GM23338 (cell line): ENCODE measurements at regions not wholly inside any gene's neighbourhood (a gene's known extent, or its start where the extent isn't known, plus 50 kb on each side); places are given as distances from the start of the nearest gene placed in this dataset.

Experiments used
- ATAC-seq: fragments of 200-7000 bp; cut with Tn5 transposase; 3 replicates; pipeline ENCODE4 v1.9.1; 2020
- DNase-seq: peaks from one replicate; pipeline ENCODE4 v3.0.0-alpha.2; 2015; ENCODE audit warnings: low spot score
- H2AFZ ChIP-seq: fragments of 200-600 bp; sonication (generic); 2 replicates; pipeline ENCODE4 v1.8.0; 2016; ENCODE audit warnings: antibody characterized with exemption, mild to moderate bottlenecking, moderate library complexity
- H3F3A ChIP-seq: fragments of 200-600 bp; sonication (generic); replicated peaks from 2 replicates; pipeline ENCODE4 v1.8.0; 2017; ENCODE audit warnings: antibody characterized with exemption, mixed run types, low read depth
- H3K27ac ChIP-seq: fragments of 200-600 bp; sonication (generic); 2 replicates; pipeline ENCODE4 v1.6.1; 2016; ENCODE audit warnings: low read depth
- H3K27me3 ChIP-seq: fragments of 200-600 bp; sonication (generic); 2 replicates; pipeline ENCODE4 v1.8.0; 2016; ENCODE audit warnings: mild to moderate bottlenecking, mixed run types, moderate library complexity; ENCODE audit not compliant: insufficient read depth
- H3K36me3 ChIP-seq: fragments of 200-600 bp; sonication (generic); 2 replicates; pipeline ENCODE4 v1.8.0; 2016; ENCODE audit warnings: mild to moderate bottlenecking; ENCODE audit not compliant: insufficient read depth
- H3K4me1 ChIP-seq: fragments of 200-600 bp; sonication (generic); 2 replicates; pipeline ENCODE4 v1.8.0; 2016; ENCODE audit warnings: mild to moderate bottlenecking, moderate library complexity; ENCODE audit not compliant: insufficient read depth
- H3K4me2 ChIP-seq: fragments of 200-600 bp; sonication (generic); 2 replicates; pipeline ENCODE4 v1.7.1; 2017; ENCODE audit warnings: mixed run types
- H3K4me3 ChIP-seq: fragments of 200-600 bp; sonication (generic); 2 replicates; pipeline ENCODE4 v1.6.1; 2016; ENCODE audit warnings: mixed run types
- H3K79me2 ChIP-seq: fragments of 200-600 bp; sonication (generic); replicated peaks from 2 replicates; pipeline ENCODE4 v1.8.0; 2017; ENCODE audit warnings: mild to moderate bottlenecking; ENCODE audit not compliant: insufficient read depth
- H3K9me2 ChIP-seq: fragments of 200-600 bp; sonication (generic); 2 replicates; pipeline ENCODE4 v1.8.0; 2017; ENCODE audit not compliant: insufficient read depth
- H4K20me1 ChIP-seq: fragments of 200-600 bp; sonication (generic); replicated peaks from 2 replicates; pipeline ENCODE4 v1.8.0; 2017; ENCODE audit warnings: mild to moderate bottlenecking; ENCODE audit not compliant: insufficient read depth
- H3K27ac Mint-ChIP-seq: 2 replicates; pipeline ENCODE4 v1.8.0; 2020; ENCODE audit warnings: inconsistent platforms, mild to moderate bottlenecking, moderate library complexity, mixed read lengths
- H3K27me3 Mint-ChIP-seq: 3 replicates; pipeline ENCODE4 v1.8.0; 2022; ENCODE audit warnings: low read depth, mild to moderate bottlenecking, moderate library complexity, mixed read lengths, inconsistent platforms; ENCODE audit not compliant: insufficient read depth, poor library complexity
- H3K36me3 Mint-ChIP-seq: 3 replicates; pipeline ENCODE4 v1.8.0; 2021; ENCODE audit warnings: low read depth, mild to moderate bottlenecking, inconsistent platforms, moderate library complexity, mixed read lengths
- H3K4me1 Mint-ChIP-seq: 3 replicates; pipeline ENCODE4 v1.8.0; 2020; ENCODE audit warnings: mild to moderate bottlenecking, inconsistent platforms, mixed read lengths
- H3K4me3 Mint-ChIP-seq: 3 replicates; pipeline ENCODE4 v1.8.0; 2021; ENCODE audit warnings: moderate library complexity, mild to moderate bottlenecking, inconsistent platforms, mixed read lengths
- H3K9me3 Mint-ChIP-seq: 3 replicates; pipeline ENCODE4 v1.8.0; 2020; ENCODE audit warnings: moderate library complexity, mild to moderate bottlenecking, inconsistent platforms, mixed read lengths
- CREB1 ChIP-seq: fragments of 250-450 bp; sonication (Bioruptor Pico); IDR thresholded peaks from 2 replicates; pipeline ENCODE4 v1.5.0; 2020; ENCODE audit warnings: low read depth, mild to moderate bottlenecking, moderate library complexity
- EZH2 ChIP-seq: fragments of 200-600 bp; sonication (generic); IDR thresholded peaks from one replicate; pipeline ENCODE4 v1.8.0; 2017; ENCODE audit warnings: antibody characterized with exemption, mild to moderate bottlenecking, low read depth; ENCODE audit not compliant: unreplicated experiment
- JUNB ChIP-seq: IDR thresholded peaks from one replicate; pipeline ENCODE4 v1.6.1; 2016; ENCODE audit warnings: antibody characterized with exemption; ENCODE audit not compliant: unreplicated experiment
- NANOG ChIP-seq: IDR thresholded peaks from 2 replicates; pipeline ENCODE4 v1.6.1; 2016; ENCODE audit warnings: antibody characterized with exemption, borderline replicate concordance
- REST ChIP-seq: IDR thresholded peaks from one replicate; pipeline ENCODE4 v1.6.1; 2018; ENCODE audit warnings: antibody characterized with exemption; ENCODE audit not compliant: unreplicated experiment
- STAT1 ChIP-seq: IDR thresholded peaks from one replicate; pipeline ENCODE4 v1.6.1; 2016; ENCODE audit warnings: antibody characterized with exemption; ENCODE audit not compliant: unreplicated experiment
- ZNF114 ChIP-seq: fragments of 250-450 bp; sonication (Bioruptor Pico); IDR thresholded peaks from 2 replicates; pipeline ENCODE4 v1.5.0; 2020; ENCODE audit warnings: mild to moderate bottlenecking, moderate library complexity
- ZNF331 ChIP-seq: fragments of 250-450 bp; sonication (Bioruptor Pico); IDR thresholded peaks from 2 replicates; pipeline ENCODE4 v1.5.0; 2020; ENCODE audit warnings: low read depth, mild to moderate bottlenecking, moderate library complexity
- TF ChIP-seq, protein P1 (sequence below), 2 experiments: fragments of 200-600 bp in 1 of 2; sonication (generic) in 1 of 2; conservative IDR thresholded peaks; 2 replicates each; pipeline versions ENCODE4 v1.5.1 to v1.6.1; 2016 to 2017; ENCODE audit warnings: antibody characterized with exemption in 2 of 2, low read depth in 2 of 2, mild to moderate bottlenecking in 2 of 2, moderate library complexity in 1 of 2
- TF ChIP-seq, protein P2 (sequence below): IDR thresholded peaks from 2 replicates; pipeline ENCODE4 v1.6.1; 2016; ENCODE audit warnings: antibody characterized with exemption

GRCh38 chr10:78969719-78970118 is 99.0 kb upstream of the ZMIZ1 start:
- no peaks in the 10 kb centered on the region for H4K20me1 ChIP-seq
- H3K36me3 ChIP-seq = no peaks in the 10 kb centered on the region
- ATAC-seq (no peak), DNase-seq (no peak)
- Mint-ChIP-seq H3K27me3 (peaks cover 25% of the 10 kb centered on the region), H3K9me3 (no peaks in the 10 kb centered on the region), H3K4me3 (no peak overlapping the region), H3K4me1 (peaks cover 35% of the 10 kb centered on the region), H3K27ac (no peak overlapping the region), H3K36me3 (no peaks in the 10 kb centered on the region)
- no peak overlapping the region for H3K4me2 ChIP-seq
- H3K27ac ChIP-seq = no peak overlapping the region
- H3F3A ChIP-seq = peaks cover 6% of the 10 kb centered on the region; the same call in 1 of the 2 replicates
- TF ChIP-seq EZH2 (no peak), JUNB (no peak), NANOG (no peak), REST (no peak)
- H2AFZ ChIP-seq = no peak overlapping the region
- no peaks in the 10 kb centered on the region for H3K9me2 ChIP-seq
- no peaks in the 10 kb centered on the region for H3K27me3 ChIP-seq
- no peak overlapping the region for H3K4me3 ChIP-seq
- peaks cover 28% of the 10 kb centered on the region for H3K4me1 ChIP-seq
- no peaks in the 10 kb centered on the region for H3K79me2 ChIP-seq

DNA sequence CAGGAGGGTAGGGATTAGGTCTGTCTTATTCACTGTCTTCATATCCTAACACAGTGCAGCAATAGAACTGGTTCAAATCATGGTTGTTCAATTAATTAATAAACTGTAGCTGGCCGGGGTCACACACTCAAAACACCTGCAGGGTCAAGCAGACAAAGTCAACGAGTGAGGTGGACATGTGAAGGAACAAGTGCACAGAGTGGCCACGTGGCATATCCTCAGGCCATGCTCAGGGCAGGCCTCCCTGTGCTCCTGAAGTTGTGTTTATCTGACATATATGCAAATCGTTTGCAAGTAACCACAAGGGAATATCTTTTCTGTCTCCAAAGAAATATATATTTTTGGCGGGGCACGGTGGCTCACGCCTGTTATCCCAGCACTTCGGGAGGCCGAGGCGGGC is 98.5 kb upstream of the ZMIZ1 start:
- H3K36me3 Mint-ChIP-seq = no peaks in the 10 kb centered on the region
- no peak overlapping the region for H3K4me3 Mint-ChIP-seq
- Histone ChIP-seq H3K4me2 (no peak overlapping the region), H3K27me3 (no peaks in the 10 kb centered on the region), H3K79me2 (no peaks in the 10 kb centered on the region), H2AFZ (no peak overlapping the region), H3K4me1 (peaks cover 23% of the 10 kb centered on the region), H3K27ac (no peak overlapping the region), H3K9me2 (no peaks in the 10 kb centered on the region), H3K36me3 (no peaks in the 10 kb centered on the region), H4K20me1 (no peaks in the 10 kb centered on the region), H3F3A (peaks cover 6% of the 10 kb centered on the region), H3K4me3 (no peak overlapping the region)
- no peaks in the 10 kb centered on the region for H3K9me3 Mint-ChIP-seq
- no peak for DNase-seq
- no peak for ATAC-seq
- peaks cover 22% of the 10 kb centered on the region for H3K27me3 Mint-ChIP-seq
- H3K27ac Mint-ChIP-seq = no peak overlapping the region
- TF ChIP-seq, protein P1, sequence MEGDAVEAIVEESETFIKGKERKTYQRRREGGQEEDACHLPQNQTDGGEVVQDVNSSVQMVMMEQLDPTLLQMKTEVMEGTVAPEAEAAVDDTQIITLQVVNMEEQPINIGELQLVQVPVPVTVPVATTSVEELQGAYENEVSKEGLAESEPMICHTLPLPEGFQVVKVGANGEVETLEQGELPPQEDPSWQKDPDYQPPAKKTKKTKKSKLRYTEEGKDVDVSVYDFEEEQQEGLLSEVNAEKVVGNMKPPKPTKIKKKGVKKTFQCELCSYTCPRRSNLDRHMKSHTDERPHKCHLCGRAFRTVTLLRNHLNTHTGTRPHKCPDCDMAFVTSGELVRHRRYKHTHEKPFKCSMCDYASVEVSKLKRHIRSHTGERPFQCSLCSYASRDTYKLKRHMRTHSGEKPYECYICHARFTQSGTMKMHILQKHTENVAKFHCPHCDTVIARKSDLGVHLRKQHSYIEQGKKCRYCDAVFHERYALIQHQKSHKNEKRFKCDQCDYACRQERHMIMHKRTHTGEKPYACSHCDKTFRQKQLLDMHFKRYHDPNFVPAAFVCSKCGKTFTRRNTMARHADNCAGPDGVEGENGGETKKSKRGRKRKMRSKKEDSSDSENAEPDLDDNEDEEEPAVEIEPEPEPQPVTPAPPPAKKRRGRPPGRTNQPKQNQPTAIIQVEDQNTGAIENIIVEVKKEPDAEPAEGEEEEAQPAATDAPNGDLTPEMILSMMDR (conservative IDR thresholded peaks at IDR 0.05; ENCODE audit: low read depth in 2 of 2) = no peak
- TF ChIP-seq CREB1 (CRISPR knock-in tag) (no peak), REST (no peak), JUNB (no peak), EZH2 (no peak), STAT1 (no peak), ZNF331 (no peak), ZNF114 (CRISPR knock-in tag) (no peak), NANOG (no peak)
- TF ChIP-seq, protein P2, sequence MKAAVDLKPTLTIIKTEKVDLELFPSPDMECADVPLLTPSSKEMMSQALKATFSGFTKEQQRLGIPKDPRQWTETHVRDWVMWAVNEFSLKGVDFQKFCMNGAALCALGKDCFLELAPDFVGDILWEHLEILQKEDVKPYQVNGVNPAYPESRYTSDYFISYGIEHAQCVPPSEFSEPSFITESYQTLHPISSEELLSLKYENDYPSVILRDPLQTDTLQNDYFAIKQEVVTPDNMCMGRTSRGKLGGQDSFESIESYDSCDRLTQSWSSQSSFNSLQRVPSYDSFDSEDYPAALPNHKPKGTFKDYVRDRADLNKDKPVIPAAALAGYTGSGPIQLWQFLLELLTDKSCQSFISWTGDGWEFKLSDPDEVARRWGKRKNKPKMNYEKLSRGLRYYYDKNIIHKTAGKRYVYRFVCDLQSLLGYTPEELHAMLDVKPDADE = no peak
- peaks cover 37% of the 10 kb centered on the region for H3K4me1 Mint-ChIP-seq
